ENCODE measurements at regions not wholly inside any gene's neighbourhood (a gene's known extent, or its start where the extent isn't known, plus 50 kb on each side); places are given as distances from the start of the nearest gene placed in this dataset.

DNA sequence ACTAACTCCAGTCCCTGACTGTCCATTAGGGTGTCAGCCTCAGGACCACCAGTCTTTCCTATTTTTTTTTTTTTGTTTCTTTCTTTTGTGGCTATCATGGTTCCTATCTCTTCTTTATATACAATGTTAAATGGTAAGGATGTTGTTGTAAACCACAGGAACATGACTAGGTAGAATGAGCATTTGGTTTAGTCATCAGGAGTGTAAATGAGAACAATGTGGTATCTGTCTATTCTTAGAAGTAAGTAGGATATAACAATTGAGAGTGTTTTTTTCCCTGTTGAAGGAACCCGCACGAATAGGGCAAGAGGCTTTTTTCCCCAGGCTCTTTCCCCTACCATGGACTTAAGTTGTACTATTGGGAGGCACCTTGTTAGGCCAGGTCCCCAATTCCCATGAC lies 880.3 kb upstream of the GBE1 start:
- TF ChIP-seq, protein P1, sequence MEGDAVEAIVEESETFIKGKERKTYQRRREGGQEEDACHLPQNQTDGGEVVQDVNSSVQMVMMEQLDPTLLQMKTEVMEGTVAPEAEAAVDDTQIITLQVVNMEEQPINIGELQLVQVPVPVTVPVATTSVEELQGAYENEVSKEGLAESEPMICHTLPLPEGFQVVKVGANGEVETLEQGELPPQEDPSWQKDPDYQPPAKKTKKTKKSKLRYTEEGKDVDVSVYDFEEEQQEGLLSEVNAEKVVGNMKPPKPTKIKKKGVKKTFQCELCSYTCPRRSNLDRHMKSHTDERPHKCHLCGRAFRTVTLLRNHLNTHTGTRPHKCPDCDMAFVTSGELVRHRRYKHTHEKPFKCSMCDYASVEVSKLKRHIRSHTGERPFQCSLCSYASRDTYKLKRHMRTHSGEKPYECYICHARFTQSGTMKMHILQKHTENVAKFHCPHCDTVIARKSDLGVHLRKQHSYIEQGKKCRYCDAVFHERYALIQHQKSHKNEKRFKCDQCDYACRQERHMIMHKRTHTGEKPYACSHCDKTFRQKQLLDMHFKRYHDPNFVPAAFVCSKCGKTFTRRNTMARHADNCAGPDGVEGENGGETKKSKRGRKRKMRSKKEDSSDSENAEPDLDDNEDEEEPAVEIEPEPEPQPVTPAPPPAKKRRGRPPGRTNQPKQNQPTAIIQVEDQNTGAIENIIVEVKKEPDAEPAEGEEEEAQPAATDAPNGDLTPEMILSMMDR (optimal IDR thresholded peaks at IDR 0.05 in 1 of 3, IDR thresholded peaks at IDR 0.05 in 1 of 3, conservative IDR thresholded peaks at IDR 0.05 in 1 of 3; ENCODE audit: extremely low read depth in 1 of 3, insufficient read depth in 2 of 3, low read length in 3 of 3), result no peak
- no peak for TF ChIP-seq EZH2 (IDR thresholded peaks at IDR 0.05; ENCODE audit: low read length)

Data from keratinocyte (primary cell).